B cell (primary cell): ENCODE measurements at regions not wholly inside any gene's neighbourhood (a gene's known extent, or its start where the extent isn't known, plus 50 kb on each side); places are given as distances from the start of the nearest gene placed in this dataset.

Source experiments
- ATAC-seq: fragments of 200-7000 bp; cut with Tn5 transposase; one replicate; pipeline ENCODE4 v1.10.0; 2021; ENCODE audit warnings: low read depth, mild to moderate bottlenecking, moderate number of reproducible peaks, moderate library complexity
- CTCF ChIA-PET: fragments of 350-600 bp; sonication (Branson Sonifier 250); formaldehyde crosslinking; loops from one replicate; lab custom pipeline; 2021; ENCODE audit warnings: antibody characterized with exemption, inconsistent platforms; lab: Charles Lee
- POLR2A ChIA-PET: fragments of 350-600 bp; sonication (Branson Sonifier 250); formaldehyde crosslinking; loops from one replicate; lab custom pipeline; 2021; ENCODE audit warnings: antibody characterized with exemption; lab: Charles Lee
- DNase-seq: peaks from one replicate; pipeline ENCODE4 v3.0.0; 2013
- H2AFZ ChIP-seq: 2 replicates; pipeline ENCODE4 v1.6.1; 2012; ENCODE audit warnings: mild to moderate bottlenecking, low read depth, low read length; ENCODE audit not compliant: insufficient read depth, poor library complexity, severe bottlenecking
- H3K27ac ChIP-seq, 2 donors: 1 replicate in 1 of 2; 2 replicates in 1 of 2; pipeline ENCODE4 v1.5.1; 2012 to 2013; ENCODE audit warnings: low read length in 2 of 2, mild to moderate bottlenecking in 2 of 2, moderate library complexity in 1 of 2
- H3K27me3 ChIP-seq, 4 experiments: fragments of 200-600 bp in 1 of 4; sonication (generic) in 1 of 4; replicated peaks in 1 of 4; 1 replicate in 2 of 4; 2 replicates in 2 of 4; pipeline versions ENCODE4 v1.6.1 to v1.7.0; 2013 to 2016; ENCODE audit warnings: low read length in 3 of 4, mild to moderate bottlenecking in 2 of 4, mixed read lengths in 1 of 4, moderate library complexity in 1 of 4; ENCODE audit not compliant: insufficient read depth in 4 of 4, control insufficient read depth in 3 of 4; ENCODE audit errors: control extremely low read depth in 1 of 4
- H3K36me3 ChIP-seq, 2 experiments: replicated peaks in 1 of 2; 1 replicate in 1 of 2; 2 replicates in 1 of 2; pipeline versions ENCODE4 v1.6.1 to v1.7.1; 2013; ENCODE audit warnings: low read length in 1 of 2; ENCODE audit not compliant: insufficient read depth in 2 of 2, control insufficient read depth in 1 of 2; ENCODE audit errors: control extremely low read depth in 1 of 2, extremely low read depth in 1 of 2
- H3K4me1 ChIP-seq, 2 donors: fragments of 200-600 bp in 1 of 2; sonication (generic) in 1 of 2; 1 replicate in 1 of 2; 2 replicates in 1 of 2; pipeline versions ENCODE4 v1.5.1 to v1.6.1; 2013 to 2017; ENCODE audit warnings: low read length in 2 of 2; ENCODE audit not compliant: control insufficient read depth in 2 of 2, insufficient read depth in 2 of 2
- H3K4me2 ChIP-seq: replicated peaks from 2 replicates; pipeline ENCODE3; 2012; ENCODE audit warnings: mild to moderate bottlenecking, low read depth, low read length; ENCODE audit not compliant: poor library complexity, severe bottlenecking
- H3K4me3 ChIP-seq, 5 experiments: fragments of 200-600 bp in 1 of 5; sonication (generic) in 1 of 5; 1 replicate in 3 of 5; 2 replicates in 2 of 5; pipeline versions ENCODE4 v1.5.1 to v1.7.0; 2011 to 2016; ENCODE audit warnings: low read length in 4 of 5, mild to moderate bottlenecking in 4 of 5, low read depth in 2 of 5, control low read depth in 1 of 5, moderate library complexity in 1 of 5; ENCODE audit not compliant: insufficient read depth in 1 of 5; ENCODE audit errors: control extremely low read depth in 1 of 5, extremely low read depth in 1 of 5
- H3K79me2 ChIP-seq: fragments of 200-600 bp; sonication (generic); one replicate; pipeline ENCODE4 v1.6.0; 2016; ENCODE audit warnings: low read length; ENCODE audit not compliant: control insufficient read depth, insufficient read depth
- H3K9ac ChIP-seq: fragments of 200-600 bp; sonication (generic); 2 replicates; pipeline ENCODE4 v1.6.1; 2017; ENCODE audit warnings: mild to moderate bottlenecking, low read length, moderate library complexity
- H3K9me3 ChIP-seq, 3 donors: one replicate each; pipeline versions ENCODE4 v1.6.1 to v1.7.1; 2013; ENCODE audit warnings: low read length in 2 of 3; ENCODE audit not compliant: control insufficient read depth in 2 of 3, insufficient read depth in 1 of 3; ENCODE audit errors: control extremely low read depth in 1 of 3
- H4K20me1 ChIP-seq: 2 replicates; pipeline ENCODE4 v1.6.0; 2012; ENCODE audit warnings: mild to moderate bottlenecking, low read length; ENCODE audit not compliant: insufficient read depth, control insufficient read depth, poor library complexity, severe bottlenecking
- H3K27ac Mint-ChIP-seq: one replicate; pipeline ENCODE4 v1.8.0; 2021; ENCODE audit warnings: mixed read lengths
- H3K27me3 Mint-ChIP-seq: one replicate; pipeline ENCODE4 v1.8.0; 2021; ENCODE audit warnings: mixed read lengths
- H3K4me1 Mint-ChIP-seq: one replicate; pipeline ENCODE4 v1.8.0; 2021; ENCODE audit warnings: mixed read lengths
- H3K4me3 Mint-ChIP-seq: one replicate; pipeline ENCODE4 v1.8.0; 2021; ENCODE audit warnings: mixed read lengths
- H3K9me3 Mint-ChIP-seq: one replicate; pipeline ENCODE4 v1.8.0; 2022; ENCODE audit warnings: mixed read lengths; ENCODE audit not compliant: insufficient read depth
- EZH2 ChIP-seq: IDR thresholded peaks from 2 replicates; pipeline ENCODE4 v1.6.1; 2012; ENCODE audit warnings: borderline replicate concordance, low read depth, mild to moderate bottlenecking, moderate library complexity, low read length; ENCODE audit not compliant: insufficient read depth, poor library complexity, severe bottlenecking
- WGBS: methylation state at CpG from one replicate; pipeline ENCODE4 v1.1.5; 2013; ENCODE audit warnings: missing lambda C conversion rate; ENCODE audit not compliant: insufficient coverage; 5-methylcytosine and 5-hydroxymethylcytosine counted together
- intact Hi-C: fragments of 100-400 bp; cut with micrococcal nuclease; formaldehyde crosslinking; loops from one replicate; pipeline ENCODE4 v1.10.0; 2022
- TF ChIP-seq, protein P1 (sequence below): fragments of 200-600 bp; IDR thresholded peaks from one replicate; pipeline ENCODE4 v1.8.0; 2022; ENCODE audit warnings: antibody characterized with exemption, mild to moderate bottlenecking

DNA sequence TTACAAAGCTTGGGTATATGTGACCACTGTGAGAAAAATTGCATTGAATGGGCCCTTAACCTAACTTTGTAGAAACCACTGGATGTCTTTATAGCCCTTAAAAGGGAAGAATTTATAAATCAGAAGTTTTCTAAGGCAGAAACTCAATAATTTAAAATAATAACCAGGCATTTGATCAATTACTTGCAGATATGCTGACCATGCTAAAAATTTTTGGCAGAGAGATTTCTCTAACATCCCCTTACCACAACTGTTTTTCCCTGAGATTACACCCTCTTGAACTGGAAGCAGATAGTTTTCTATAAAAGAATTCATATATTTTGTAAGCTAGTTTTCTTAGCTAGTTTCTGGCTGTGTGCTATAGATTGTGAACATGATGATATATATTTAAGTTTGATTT is 428.3 kb downstream of the KIF4B start:
- no peaks in the 10 kb centered on the region for H3K36me3 ChIP-seq
- no peak overlapping the region for H3K4me3 Mint-ChIP-seq
- no peak overlapping the region for H3K9ac ChIP-seq
- ChIA-PET POLR2A (no interaction called here), CTCF (no interaction called here)
- TF ChIP-seq, protein P1, sequence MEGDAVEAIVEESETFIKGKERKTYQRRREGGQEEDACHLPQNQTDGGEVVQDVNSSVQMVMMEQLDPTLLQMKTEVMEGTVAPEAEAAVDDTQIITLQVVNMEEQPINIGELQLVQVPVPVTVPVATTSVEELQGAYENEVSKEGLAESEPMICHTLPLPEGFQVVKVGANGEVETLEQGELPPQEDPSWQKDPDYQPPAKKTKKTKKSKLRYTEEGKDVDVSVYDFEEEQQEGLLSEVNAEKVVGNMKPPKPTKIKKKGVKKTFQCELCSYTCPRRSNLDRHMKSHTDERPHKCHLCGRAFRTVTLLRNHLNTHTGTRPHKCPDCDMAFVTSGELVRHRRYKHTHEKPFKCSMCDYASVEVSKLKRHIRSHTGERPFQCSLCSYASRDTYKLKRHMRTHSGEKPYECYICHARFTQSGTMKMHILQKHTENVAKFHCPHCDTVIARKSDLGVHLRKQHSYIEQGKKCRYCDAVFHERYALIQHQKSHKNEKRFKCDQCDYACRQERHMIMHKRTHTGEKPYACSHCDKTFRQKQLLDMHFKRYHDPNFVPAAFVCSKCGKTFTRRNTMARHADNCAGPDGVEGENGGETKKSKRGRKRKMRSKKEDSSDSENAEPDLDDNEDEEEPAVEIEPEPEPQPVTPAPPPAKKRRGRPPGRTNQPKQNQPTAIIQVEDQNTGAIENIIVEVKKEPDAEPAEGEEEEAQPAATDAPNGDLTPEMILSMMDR: no peak
- no peak for TF ChIP-seq EZH2
- H3K4me1 Mint-ChIP-seq: no peaks in the 10 kb centered on the region
- no peaks in the 10 kb centered on the region for H3K27me3 Mint-ChIP-seq
- no peaks in the 10 kb centered on the region for H3K4me1 ChIP-seq
- H3K9me3 ChIP-seq: peaks cover 0 to 6% (median 0%) of the 10 kb centered on the region in 3 donors
- no peak for DNase-seq
- no peaks in the 10 kb centered on the region for H3K79me2 ChIP-seq
- H3K9me3 Mint-ChIP-seq: no peaks in the 10 kb centered on the region
- H3K4me3 ChIP-seq: no peak overlapping the region
- H4K20me1 ChIP-seq: no peaks in the 10 kb centered on the region
- H3K4me2 ChIP-seq: no peak overlapping the region
- no peak overlapping the region for H2AFZ ChIP-seq
- H3K27me3 ChIP-seq: no peaks in the 10 kb centered on the region
- no peak for ATAC-seq
- no peak overlapping the region for H3K27ac Mint-ChIP-seq
- intact Hi-C loops: no loop called here
- no peak overlapping the region for H3K27ac ChIP-seq

DNA sequence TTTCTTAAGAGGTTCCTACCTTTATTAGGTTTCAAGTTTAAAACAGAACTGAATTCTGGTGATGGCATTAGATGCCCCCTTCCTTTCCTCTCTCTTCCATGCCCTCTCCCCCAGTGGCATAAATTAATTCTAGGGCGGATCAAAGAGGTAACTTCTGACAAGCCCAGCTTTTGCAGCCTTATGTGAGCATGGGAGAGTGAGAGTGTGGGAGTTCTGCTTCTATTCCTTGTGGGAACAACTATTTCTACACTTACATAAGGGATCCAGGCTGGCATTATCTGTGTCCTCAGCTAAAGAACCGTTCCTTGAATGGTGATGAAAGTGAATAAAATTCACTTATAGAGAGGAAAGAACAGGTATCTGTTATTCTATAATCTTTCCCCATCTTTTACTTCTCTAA is 437.6 kb downstream of the KIF4B start:
- H3K4me3 ChIP-seq: no peak overlapping the region
- H3K36me3 ChIP-seq: no peaks in the 10 kb centered on the region
- no peak for DNase-seq
- peaks cover 4% of the 10 kb centered on the region for H3K9me3 Mint-ChIP-seq
- no peak overlapping the region for H3K27ac ChIP-seq
- no peaks in the 10 kb centered on the region for H3K27me3 ChIP-seq
- intact Hi-C loops: no loop called here
- peaks cover 5% of the 10 kb centered on the region for H3K27me3 Mint-ChIP-seq
- H4K20me1 ChIP-seq: no peaks in the 10 kb centered on the region
- ATAC-seq: no peak
- H3K9me3 ChIP-seq: no peaks in the 10 kb centered on the region
- no peaks in the 10 kb centered on the region for H3K4me1 Mint-ChIP-seq
- CTCF ChIA-PET: no interaction called here
- H3K79me2 ChIP-seq: no peaks in the 10 kb centered on the region
- no peak overlapping the region for H2AFZ ChIP-seq
- no CpG with 5 or more reads among the region's 2 CpGs for WGBS
- H3K4me1 ChIP-seq: no peaks in the 10 kb centered on the region
- TF ChIP-seq EZH2: no peak
- TF ChIP-seq, protein P1: no peak
- H3K9ac ChIP-seq: no peak overlapping the region
- H3K4me3 Mint-ChIP-seq: no peak overlapping the region
- POLR2A ChIA-PET: no interaction called here
- no peak overlapping the region for H3K27ac Mint-ChIP-seq
- no peak overlapping the region for H3K4me2 ChIP-seq
